LNCaP clone FGC (cell line): ENCODE measurements at regions not wholly inside any gene's neighbourhood (a gene's known extent, or its start where the extent isn't known, plus 50 kb on each side); places are given as distances from the start of the nearest gene placed in this dataset.
"Not testable (repeated sequence)": the region's sequence is repeated elsewhere in the genome, so short reads cannot be mapped to it uniquely, and the experiment has no call there.

Experiments
- DNase-seq: peaks from one replicate; pipeline ENCODE4 v3.0.0-alpha.2; 2011; ENCODE audit warnings: low read depth
- H3K4me3 ChIP-seq: 2 replicates; pipeline ENCODE4 v1.5.1; 2011; ENCODE audit warnings: mild to moderate bottlenecking, low read depth, low read length, control low read depth
- TF ChIP-seq, protein P1 (sequence below): IDR thresholded peaks from 2 replicates; pipeline ENCODE4 v1.5.1; 2012; ENCODE audit warnings: mild to moderate bottlenecking; ENCODE audit not compliant: control insufficient read depth, insufficient read depth; ENCODE audit errors: extremely low read depth

DNA sequence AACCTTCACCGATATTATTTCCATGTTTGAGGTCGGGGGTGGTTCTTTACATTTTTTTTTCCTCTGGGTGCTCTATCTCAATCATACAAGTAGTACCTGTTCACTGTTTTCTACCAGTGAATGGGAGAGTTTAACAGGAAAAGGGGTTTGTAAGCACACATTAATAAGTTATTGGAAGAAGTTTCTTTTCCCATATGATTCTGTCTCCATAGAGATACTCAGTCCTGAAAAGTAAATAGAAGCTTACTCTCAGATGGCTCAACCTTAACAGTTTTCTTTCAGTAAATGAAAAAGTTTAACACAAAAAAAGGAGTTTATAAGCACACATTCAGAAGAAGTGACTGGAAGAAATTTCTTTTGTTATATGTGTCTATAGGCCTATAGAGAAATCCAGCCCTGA, 995.6 kb upstream of the SLC39A10 start:
- no peak overlapping the region for H3K4me3 ChIP-seq
- TF ChIP-seq, protein P1, sequence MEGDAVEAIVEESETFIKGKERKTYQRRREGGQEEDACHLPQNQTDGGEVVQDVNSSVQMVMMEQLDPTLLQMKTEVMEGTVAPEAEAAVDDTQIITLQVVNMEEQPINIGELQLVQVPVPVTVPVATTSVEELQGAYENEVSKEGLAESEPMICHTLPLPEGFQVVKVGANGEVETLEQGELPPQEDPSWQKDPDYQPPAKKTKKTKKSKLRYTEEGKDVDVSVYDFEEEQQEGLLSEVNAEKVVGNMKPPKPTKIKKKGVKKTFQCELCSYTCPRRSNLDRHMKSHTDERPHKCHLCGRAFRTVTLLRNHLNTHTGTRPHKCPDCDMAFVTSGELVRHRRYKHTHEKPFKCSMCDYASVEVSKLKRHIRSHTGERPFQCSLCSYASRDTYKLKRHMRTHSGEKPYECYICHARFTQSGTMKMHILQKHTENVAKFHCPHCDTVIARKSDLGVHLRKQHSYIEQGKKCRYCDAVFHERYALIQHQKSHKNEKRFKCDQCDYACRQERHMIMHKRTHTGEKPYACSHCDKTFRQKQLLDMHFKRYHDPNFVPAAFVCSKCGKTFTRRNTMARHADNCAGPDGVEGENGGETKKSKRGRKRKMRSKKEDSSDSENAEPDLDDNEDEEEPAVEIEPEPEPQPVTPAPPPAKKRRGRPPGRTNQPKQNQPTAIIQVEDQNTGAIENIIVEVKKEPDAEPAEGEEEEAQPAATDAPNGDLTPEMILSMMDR, result no peak
- DNase-seq, result no peak

DNA sequence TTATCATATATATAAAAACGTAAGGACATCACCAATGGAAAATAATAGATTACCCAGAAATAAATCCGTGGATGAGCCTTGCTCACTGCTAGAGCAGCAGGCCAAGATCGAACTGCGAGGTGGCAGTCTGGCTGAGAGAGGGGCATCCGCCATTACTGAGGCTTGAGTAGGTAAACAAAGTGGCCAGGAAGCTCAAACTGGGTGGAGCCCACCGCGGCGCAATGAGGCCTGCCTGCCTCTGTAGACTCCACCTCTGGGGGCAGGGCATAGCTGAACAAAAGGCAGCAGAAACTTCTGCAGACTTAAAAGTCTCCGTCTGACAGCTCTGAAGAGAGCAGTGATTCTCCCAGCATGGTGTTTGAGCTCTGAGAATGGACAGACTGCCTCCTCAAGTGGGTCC, 1018.0 kb upstream of the SLC39A10 start:
- not testable (repeated sequence) for DNase-seq, H3K4me3 ChIP-seq

GRCh38 chr2:194621945-194622344, 1035.1 kb upstream of the SLC39A10 start:
- no peak overlapping the region for H3K4me3 ChIP-seq
- DNase-seq, result no peak
- TF ChIP-seq, protein P1, result no peak

DNA sequence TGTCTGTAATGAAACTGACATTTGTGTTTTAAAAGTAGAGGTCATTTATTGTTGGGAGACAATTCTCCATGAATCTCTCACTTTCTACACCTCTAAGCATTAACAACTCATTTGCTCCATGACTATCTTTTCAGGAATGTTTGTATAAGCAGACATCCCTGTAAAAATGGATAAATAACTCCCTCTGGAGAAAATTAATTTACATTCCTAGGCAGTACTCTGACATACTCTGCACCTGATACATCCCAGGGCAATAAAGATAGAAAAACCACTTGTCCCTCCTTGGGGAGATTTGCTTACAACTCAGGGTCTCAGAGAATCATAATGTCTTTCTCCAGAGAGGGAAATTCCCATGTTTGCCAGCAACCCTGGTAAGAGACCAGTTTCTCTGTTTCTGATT, 1037.7 kb upstream of the SLC39A10 start:
- TF ChIP-seq, protein P1, result no peak
- DNase-seq, result no peak
- H3K4me3 ChIP-seq, result no peak overlapping the region

- TF ChIP-seq, protein P1, result no peak
- H3K4me3 ChIP-seq, result no peak overlapping the region
- no peak for DNase-seq
Observed at GRCh38 chr2:194618432-194618831, 1038.6 kb upstream of the SLC39A10 start.

- TF ChIP-seq, protein P1, result no peak
- H3K4me3 ChIP-seq, result no peak overlapping the region
- no peak for DNase-seq
Observed at GRCh38 chr2:194616334-194616733, 1040.7 kb upstream of the SLC39A10 start.

DNA sequence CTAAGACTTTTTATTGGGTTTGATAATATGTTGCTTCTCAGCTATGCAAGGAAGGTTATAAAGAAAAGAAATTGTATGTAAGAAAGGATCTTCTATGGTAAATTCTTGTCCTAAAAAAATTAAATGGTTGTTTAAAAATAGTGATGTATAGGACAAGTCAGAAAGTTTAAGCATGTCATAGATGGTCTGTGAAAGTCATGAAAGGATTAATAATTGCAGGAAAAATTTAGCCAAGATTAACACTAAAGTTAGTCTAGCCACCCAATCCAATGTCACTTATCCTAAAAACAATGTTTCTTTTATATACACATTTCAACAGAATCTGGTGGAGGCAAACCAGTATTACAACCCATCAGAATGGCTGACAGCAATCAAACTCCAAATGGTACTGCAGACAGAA, 1046.7 kb upstream of the SLC39A10 start:
- TF ChIP-seq, protein P1, result no peak

More for the DNA sequence above, 1046.7 kb upstream of the SLC39A10 start:
- H3K4me3 ChIP-seq, result no peak overlapping the region
- no peak for DNase-seq
